ENCODE measurements at regions not wholly inside any gene's neighbourhood (a gene's known extent, or its start where the extent isn't known, plus 50 kb on each side); places are given as distances from the start of the nearest gene placed in this dataset.

DNA sequence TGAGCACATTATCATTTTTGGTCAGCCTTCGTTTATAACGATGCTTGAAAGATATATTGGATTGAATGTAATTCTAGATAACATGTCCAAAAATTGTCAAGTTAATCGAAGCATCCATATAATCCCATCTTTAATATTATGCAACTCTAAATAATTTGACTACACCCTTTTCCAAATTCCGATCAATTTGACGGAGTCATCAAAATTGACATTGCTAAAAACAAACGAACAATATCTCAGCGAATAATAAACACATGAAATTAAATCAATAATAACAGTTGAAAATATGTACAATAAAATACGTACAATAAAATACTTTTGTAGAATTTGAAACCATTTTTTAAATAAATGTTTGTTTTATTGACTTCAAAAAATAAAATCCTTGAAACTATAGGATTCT is 1516.4 kb downstream of the EFNB2 start:
- Histone ChIP-seq H3K4me3 (ENCODE audit: low read length) (no peak overlapping the region), H3K9me3 (ENCODE audit: control insufficient read depth, low read length) (no peaks in the 10 kb centered on the region), H3K4me1 (ENCODE audit: control insufficient read depth, insufficient read depth, low read length) (no peaks in the 10 kb centered on the region), H3K36me3 (ENCODE audit: control insufficient read depth, insufficient read depth, low read length) (no peaks in the 10 kb centered on the region), H3K9ac (ENCODE audit: low read length) (no peak overlapping the region), H3K27me3 (ENCODE audit: control insufficient read depth, insufficient read depth, low read length) (no peaks in the 10 kb centered on the region)

DNA sequence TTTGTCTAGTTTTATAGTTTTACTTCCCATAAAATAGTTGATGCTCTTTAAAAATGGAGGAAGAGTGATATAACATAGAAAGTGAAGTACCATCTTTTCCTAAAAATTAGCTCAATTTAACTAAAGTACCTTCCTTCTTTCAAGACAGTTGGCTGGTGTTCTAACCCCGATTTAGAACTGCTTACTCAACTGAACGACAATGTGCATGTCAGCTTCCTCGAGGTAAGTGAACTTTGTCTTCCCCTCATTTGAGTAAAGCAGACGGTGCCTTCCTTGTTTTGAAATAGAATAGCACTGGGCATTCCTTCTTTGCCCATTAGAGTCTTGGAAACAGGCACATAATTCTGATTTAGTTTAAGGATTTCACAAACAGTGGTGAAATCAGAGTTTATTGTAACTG is 1519.2 kb downstream of the EFNB2 start:
- no peaks in the 10 kb centered on the region for H3K36me3 ChIP-seq (ENCODE audit: control insufficient read depth, insufficient read depth, low read length)
- H3K9me3 ChIP-seq (ENCODE audit: control insufficient read depth, low read length) = no peaks in the 10 kb centered on the region
- no peak overlapping the region for H3K9ac ChIP-seq (ENCODE audit: low read length)
- no peaks in the 10 kb centered on the region for H3K4me1 ChIP-seq (ENCODE audit: control insufficient read depth, insufficient read depth, low read length)
- no peak overlapping the region for H3K4me3 ChIP-seq (ENCODE audit: low read length)
- no peaks in the 10 kb centered on the region for H3K27me3 ChIP-seq (ENCODE audit: control insufficient read depth, insufficient read depth, low read length)

GRCh38 chr13:105008604-105009003 is 1526.9 kb downstream of the EFNB2 start:
- Histone ChIP-seq H3K27me3 (ENCODE audit: control insufficient read depth, insufficient read depth, low read length) (no peaks in the 10 kb centered on the region), H3K9me3 (ENCODE audit: control insufficient read depth, low read length) (no peaks in the 10 kb centered on the region), H3K9ac (ENCODE audit: low read length) (no peak overlapping the region), H3K4me1 (ENCODE audit: control insufficient read depth, insufficient read depth, low read length) (no peaks in the 10 kb centered on the region), H3K36me3 (ENCODE audit: control insufficient read depth, insufficient read depth, low read length) (no peaks in the 10 kb centered on the region), H3K4me3 (ENCODE audit: low read length) (no peak overlapping the region)

GRCh38 chr13:105007166-105007808 is 1528.2 kb downstream of the EFNB2 start:
- Histone ChIP-seq H3K9ac (ENCODE audit: low read length) (no peak overlapping the region), H3K36me3 (ENCODE audit: control insufficient read depth, insufficient read depth, low read length) (no peaks in the 10 kb centered on the region), H3K4me1 (ENCODE audit: control insufficient read depth, insufficient read depth, low read length) (no peaks in the 10 kb centered on the region), H3K9me3 (ENCODE audit: control insufficient read depth, low read length) (no peaks in the 10 kb centered on the region), H3K27me3 (ENCODE audit: control insufficient read depth, insufficient read depth, low read length) (no peaks in the 10 kb centered on the region), H3K4me3 (ENCODE audit: low read length) (no peak overlapping the region)

- H3K9me3 ChIP-seq (ENCODE audit: control insufficient read depth, low read length) = no peaks in the 10 kb centered on the region
- no peaks in the 10 kb centered on the region for H3K36me3 ChIP-seq (ENCODE audit: control insufficient read depth, insufficient read depth, low read length)
- H3K4me1 ChIP-seq (ENCODE audit: control insufficient read depth, insufficient read depth, low read length) = no peaks in the 10 kb centered on the region
- no peaks in the 10 kb centered on the region for H3K27me3 ChIP-seq (ENCODE audit: control insufficient read depth, insufficient read depth, low read length)
- H3K9ac ChIP-seq (ENCODE audit: low read length) = no peak overlapping the region
- no peak overlapping the region for H3K4me3 ChIP-seq (ENCODE audit: low read length)
Measured at GRCh38 chr13:104996022-104996421, 1539.4 kb downstream of the EFNB2 start.

DNA sequence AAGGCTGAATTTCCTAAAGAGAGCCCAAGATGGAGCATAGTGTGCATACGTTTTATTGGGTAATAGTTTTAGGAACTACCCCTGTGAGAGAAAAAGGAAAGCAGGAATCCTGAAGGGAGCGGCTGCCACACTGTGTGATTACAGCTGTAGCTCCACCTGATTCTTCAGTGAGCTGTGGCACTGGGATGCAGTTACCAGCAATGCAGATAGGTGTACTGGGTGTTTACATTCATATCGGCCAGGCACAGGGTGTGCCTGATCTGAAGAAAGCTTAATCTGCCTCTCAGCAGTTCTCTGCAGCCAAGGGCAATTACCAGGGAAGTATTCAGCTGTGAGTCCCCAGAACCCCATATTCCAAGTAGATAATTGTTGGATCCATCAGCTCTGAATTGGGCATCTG is 1541.8 kb downstream of the EFNB2 start:
- H3K4me1 ChIP-seq (ENCODE audit: control insufficient read depth, insufficient read depth, low read length) = no peaks in the 10 kb centered on the region
- H3K27me3 ChIP-seq (ENCODE audit: control insufficient read depth, insufficient read depth, low read length) = no peaks in the 10 kb centered on the region
- no peaks in the 10 kb centered on the region for H3K36me3 ChIP-seq (ENCODE audit: control insufficient read depth, insufficient read depth, low read length)
- no peaks in the 10 kb centered on the region for H3K9me3 ChIP-seq (ENCODE audit: control insufficient read depth, low read length)
- H3K9ac ChIP-seq (ENCODE audit: low read length) = no peak overlapping the region
- H3K4me3 ChIP-seq (ENCODE audit: low read length) = no peak overlapping the region

GRCh38 chr13:104987621-104988020 is 1547.8 kb downstream of the EFNB2 start:
- H3K27me3 ChIP-seq (ENCODE audit: control insufficient read depth, insufficient read depth, low read length) = no peaks in the 10 kb centered on the region
- H3K9me3 ChIP-seq (ENCODE audit: control insufficient read depth, low read length) = no peaks in the 10 kb centered on the region
- H3K4me3 ChIP-seq (ENCODE audit: low read length) = no peak overlapping the region
- H3K9ac ChIP-seq (ENCODE audit: low read length) = no peak overlapping the region
- H3K36me3 ChIP-seq (ENCODE audit: control insufficient read depth, insufficient read depth, low read length) = no peaks in the 10 kb centered on the region
- H3K4me1 ChIP-seq (ENCODE audit: control insufficient read depth, insufficient read depth, low read length) = no peaks in the 10 kb centered on the region

DNA sequence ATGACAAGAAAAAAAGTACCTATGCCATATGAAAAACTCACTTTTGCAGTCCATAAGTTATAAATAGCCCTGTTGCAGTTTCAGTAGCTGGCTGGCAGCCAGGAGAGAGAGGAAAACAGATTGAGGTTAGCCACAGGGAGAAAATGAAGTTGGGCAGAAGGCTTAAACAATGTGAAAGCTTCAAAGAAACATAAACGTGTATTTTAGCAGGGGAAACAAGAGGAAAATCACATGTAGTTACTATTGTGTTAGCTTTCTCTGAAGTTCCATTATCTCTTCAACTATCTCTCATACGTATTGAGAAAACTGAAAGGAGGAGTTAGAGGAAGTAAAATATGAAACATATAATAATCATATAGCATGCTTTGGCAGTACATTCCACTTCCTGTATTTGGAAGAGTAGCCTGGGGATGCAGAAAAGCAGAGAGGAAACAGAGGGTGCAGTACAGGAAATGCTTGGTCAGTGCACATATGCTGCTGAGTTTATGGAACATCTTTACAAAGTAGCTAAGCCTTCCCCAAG is 1551.1 kb downstream of the EFNB2 start:
- Histone ChIP-seq H3K9me3 (ENCODE audit: control insufficient read depth, low read length) (no peaks in the 10 kb centered on the region), H3K27me3 (ENCODE audit: control insufficient read depth, insufficient read depth, low read length) (no peaks in the 10 kb centered on the region), H3K4me3 (ENCODE audit: low read length) (no peak overlapping the region), H3K9ac (ENCODE audit: low read length) (no peak overlapping the region), H3K36me3 (ENCODE audit: control insufficient read depth, insufficient read depth, low read length) (no peaks in the 10 kb centered on the region), H3K4me1 (ENCODE audit: control insufficient read depth, insufficient read depth, low read length) (no peaks in the 10 kb centered on the region)

GRCh38 chr13:104983601-104984000 is 1551.9 kb downstream of the EFNB2 start:
- Histone ChIP-seq H3K4me3 (ENCODE audit: low read length) (no peak overlapping the region), H3K36me3 (ENCODE audit: control insufficient read depth, insufficient read depth, low read length) (no peaks in the 10 kb centered on the region), H3K4me1 (ENCODE audit: control insufficient read depth, insufficient read depth, low read length) (no peaks in the 10 kb centered on the region), H3K9me3 (ENCODE audit: control insufficient read depth, low read length) (no peaks in the 10 kb centered on the region), H3K9ac (ENCODE audit: low read length) (no peak overlapping the region), H3K27me3 (ENCODE audit: control insufficient read depth, insufficient read depth, low read length) (no peaks in the 10 kb centered on the region)

DNA sequence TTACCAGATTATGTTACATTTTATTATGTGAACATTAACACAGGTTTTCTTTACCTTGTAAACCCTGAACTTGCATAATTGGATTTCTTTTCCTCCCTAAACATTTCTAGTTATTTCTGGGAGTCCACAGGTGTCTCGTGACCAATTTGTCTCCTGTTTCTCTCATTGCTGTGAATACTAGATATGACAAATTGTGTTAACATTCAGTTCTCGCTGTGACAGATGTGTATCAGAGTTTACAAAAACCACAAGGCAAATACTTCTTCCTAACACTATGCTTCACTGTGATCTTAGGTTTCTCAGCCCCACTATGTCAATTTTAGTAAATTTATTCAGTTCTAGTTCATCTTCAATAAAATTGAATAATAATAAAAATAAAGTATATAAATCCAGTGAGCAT is 1554.9 kb downstream of the EFNB2 start:
- no peaks in the 10 kb centered on the region for H3K9me3 ChIP-seq (ENCODE audit: control insufficient read depth, low read length)
- H3K27me3 ChIP-seq (ENCODE audit: control insufficient read depth, insufficient read depth, low read length) = no peaks in the 10 kb centered on the region
- H3K4me1 ChIP-seq (ENCODE audit: control insufficient read depth, insufficient read depth, low read length) = no peaks in the 10 kb centered on the region

GRCh38 chr13:104979281-104980030 is 1556.0 kb downstream of the EFNB2 start:
- Histone ChIP-seq H3K4me3 (ENCODE audit: low read length) (no peak overlapping the region), H3K9me3 (ENCODE audit: control insufficient read depth, low read length) (no peaks in the 10 kb centered on the region), H3K27me3 (ENCODE audit: control insufficient read depth, insufficient read depth, low read length) (no peaks in the 10 kb centered on the region), H3K4me1 (ENCODE audit: control insufficient read depth, insufficient read depth, low read length) (no peaks in the 10 kb centered on the region), H3K9ac (ENCODE audit: low read length) (no peak overlapping the region), H3K36me3 (ENCODE audit: control insufficient read depth, insufficient read depth, low read length) (no peaks in the 10 kb centered on the region)

More for the DNA sequence above, 1554.9 kb downstream of the EFNB2 start:
- no peak overlapping the region for H3K4me3 ChIP-seq (ENCODE audit: low read length)
- no peak overlapping the region for H3K9ac ChIP-seq (ENCODE audit: low read length)
- H3K36me3 ChIP-seq (ENCODE audit: control insufficient read depth, insufficient read depth, low read length) = no peaks in the 10 kb centered on the region

GRCh38 chr13:104976986-104977385 is 1558.5 kb downstream of the EFNB2 start:
- Histone ChIP-seq H3K4me1 (ENCODE audit: control insufficient read depth, insufficient read depth, low read length) (no peaks in the 10 kb centered on the region), H3K4me3 (ENCODE audit: low read length) (no peak overlapping the region), H3K9ac (ENCODE audit: low read length) (no peak overlapping the region)

More at GRCh38 chr13:104976986-104977385, 1558.5 kb downstream of the EFNB2 start:
- Histone ChIP-seq H3K36me3 (ENCODE audit: control insufficient read depth, insufficient read depth, low read length) (no peaks in the 10 kb centered on the region), H3K27me3 (ENCODE audit: control insufficient read depth, insufficient read depth, low read length) (no peaks in the 10 kb centered on the region), H3K9me3 (ENCODE audit: control insufficient read depth, low read length) (no peaks in the 10 kb centered on the region)
